Activated naive CD4-positive, alpha-beta T cell treated with Interleukin-2 at 50 U/mL for 16 hours (primary cell): ENCODE measurements at regions not wholly inside any gene's neighbourhood (a gene's known extent, or its start where the extent isn't known, plus 50 kb on each side); places are given as distances from the start of the nearest gene placed in this dataset.

Source experiments
- DNase-seq: peaks from one replicate; pipeline ENCODE4 v3.0.0-alpha.2; 2020

DNA sequence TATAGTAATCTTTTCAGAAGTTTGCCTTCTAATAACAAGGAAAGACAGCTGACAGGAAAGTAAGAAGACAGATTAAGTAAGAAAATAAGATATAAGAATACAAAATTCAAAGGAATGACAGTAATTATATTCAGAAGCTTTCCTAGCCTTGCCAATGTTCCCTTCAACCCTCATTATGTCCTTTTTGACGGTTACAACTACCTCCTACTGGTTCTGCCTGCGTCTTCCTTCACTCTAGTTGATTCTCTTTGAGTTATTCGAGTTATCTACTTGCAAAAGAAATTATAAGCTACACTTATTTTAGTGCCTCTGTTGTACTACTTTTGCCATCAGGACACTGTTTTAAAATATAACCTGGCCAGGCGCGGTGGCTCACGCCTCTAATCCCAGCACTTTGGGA, 218.9 kb upstream of the GYPC start:
- no peak for DNase-seq

DNA sequence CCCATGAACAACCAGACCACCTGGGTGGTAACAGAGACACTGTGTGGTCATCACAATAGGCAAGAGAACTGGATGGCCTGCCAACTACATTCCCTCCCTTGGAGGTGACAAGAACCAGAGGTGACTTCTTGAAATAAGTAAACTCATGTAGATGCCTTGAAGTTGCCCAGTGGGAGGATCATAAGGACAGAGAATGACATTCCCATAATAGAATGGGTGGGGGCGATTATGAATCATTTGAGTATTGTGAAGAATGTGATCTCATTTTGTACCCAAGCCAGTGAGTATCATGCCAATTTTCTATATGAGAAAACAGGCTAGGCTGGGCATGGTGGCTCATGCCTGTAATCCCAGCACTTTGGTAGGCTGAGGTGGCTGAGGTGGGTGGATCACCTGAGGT, 211.4 kb upstream of the GYPC start:
- DNase-seq: no peak

DNA sequence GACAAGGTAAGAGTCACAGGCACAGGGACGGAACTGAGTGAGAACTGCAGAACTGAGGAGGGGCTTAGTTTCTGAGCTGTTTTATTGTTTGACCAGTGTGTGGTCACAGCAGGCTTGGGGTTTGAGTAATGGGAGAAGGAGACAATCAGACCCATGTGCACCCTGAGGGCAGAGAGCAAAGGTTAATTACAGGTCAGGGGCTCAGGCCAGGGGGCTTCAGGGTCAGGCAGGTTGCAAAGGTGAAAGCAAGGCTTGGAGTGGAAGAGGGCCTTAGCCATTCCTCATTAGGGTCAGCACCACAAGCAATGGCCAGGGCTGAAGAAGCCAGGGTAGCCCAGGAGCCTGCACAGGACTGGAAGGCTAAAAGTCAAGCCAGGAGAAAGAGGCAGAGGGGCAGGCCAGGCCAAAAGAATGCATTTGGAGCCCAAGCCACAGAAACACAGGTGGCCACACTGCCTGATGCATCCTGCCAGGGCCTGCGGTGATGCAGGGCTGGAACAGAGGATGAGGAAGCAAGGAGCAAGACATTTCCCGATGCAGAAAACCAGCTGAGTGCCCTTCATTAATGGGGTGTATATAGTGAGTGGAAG, 209.8 kb upstream of the GYPC start:
- no peak for DNase-seq

DNA sequence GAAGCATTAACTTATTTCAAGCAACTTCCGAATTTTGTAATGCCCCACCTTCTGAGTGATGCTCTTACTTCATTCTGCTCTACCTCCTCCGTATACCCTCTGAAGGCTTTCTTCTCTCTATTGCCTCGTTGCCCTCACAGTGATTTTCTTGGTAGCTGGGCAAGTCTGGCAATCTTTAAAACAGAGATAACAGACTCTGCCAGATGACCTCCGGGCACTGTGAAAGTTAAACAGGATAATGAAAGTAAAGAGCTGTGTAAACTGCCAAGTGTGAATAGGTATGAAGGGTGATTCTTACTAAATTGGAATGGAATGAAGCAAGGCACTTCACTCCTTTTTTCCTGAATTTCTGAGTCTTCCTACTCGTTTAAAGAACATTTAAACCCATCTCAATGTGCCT, 207.3 kb upstream of the GYPC start:
- DNase-seq: no peak

DNA sequence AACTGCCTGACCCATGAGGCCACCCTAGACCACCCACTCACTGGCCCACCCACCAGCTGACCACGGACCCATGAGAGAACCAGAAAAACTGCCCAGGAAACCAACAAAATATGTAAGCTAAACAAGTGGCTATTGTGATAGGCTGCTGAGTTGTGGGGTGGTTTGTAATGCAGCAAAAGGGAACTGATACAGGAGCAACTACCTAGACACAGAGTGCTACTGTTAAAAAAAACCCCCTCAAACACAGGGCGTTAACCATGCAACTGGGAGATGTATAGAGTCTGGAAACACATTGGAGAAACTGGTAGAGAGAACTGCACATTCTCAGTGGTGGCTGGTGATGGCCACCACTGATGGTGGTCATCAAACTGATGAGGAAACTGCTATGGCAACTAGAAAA, 206.3 kb upstream of the GYPC start:
- DNase-seq: no peak

DNA sequence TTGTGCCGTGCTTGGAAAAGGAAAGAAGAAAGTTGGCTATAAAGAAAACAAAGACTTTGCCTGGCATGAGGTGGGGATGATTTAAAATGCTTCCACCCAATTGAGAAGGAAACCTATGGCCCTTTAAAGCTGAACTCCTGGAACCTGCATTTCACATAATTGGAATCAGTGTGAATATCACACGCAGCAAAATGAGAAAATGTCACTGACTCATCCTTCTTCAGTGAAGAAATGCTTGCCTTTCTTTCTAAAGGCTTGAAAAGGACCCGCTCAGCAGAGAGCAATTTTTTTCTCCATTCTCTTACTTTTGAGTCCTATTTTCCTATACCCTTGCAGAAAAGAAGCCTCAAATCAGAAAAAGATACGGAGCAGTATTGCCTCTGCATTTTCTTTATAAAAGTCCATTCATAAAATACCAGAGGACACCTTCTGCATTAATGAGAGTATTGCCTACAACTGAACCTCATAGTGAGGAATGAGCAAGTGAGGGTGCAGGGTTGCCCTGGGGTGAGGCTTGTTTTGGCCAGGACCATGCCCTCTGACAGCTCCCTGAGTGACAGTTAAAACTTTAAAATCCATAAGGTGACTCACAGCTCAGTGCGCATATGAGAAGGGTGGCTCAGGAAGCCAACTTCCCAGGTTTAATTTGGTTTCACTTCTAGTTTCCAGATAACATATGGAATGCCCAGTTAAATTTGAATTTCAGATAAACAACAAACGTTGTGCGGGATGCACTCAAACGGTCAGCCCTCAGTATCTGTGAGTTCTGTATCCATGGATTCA, 191.9 kb upstream of the GYPC start:
- no peak for DNase-seq

DNA sequence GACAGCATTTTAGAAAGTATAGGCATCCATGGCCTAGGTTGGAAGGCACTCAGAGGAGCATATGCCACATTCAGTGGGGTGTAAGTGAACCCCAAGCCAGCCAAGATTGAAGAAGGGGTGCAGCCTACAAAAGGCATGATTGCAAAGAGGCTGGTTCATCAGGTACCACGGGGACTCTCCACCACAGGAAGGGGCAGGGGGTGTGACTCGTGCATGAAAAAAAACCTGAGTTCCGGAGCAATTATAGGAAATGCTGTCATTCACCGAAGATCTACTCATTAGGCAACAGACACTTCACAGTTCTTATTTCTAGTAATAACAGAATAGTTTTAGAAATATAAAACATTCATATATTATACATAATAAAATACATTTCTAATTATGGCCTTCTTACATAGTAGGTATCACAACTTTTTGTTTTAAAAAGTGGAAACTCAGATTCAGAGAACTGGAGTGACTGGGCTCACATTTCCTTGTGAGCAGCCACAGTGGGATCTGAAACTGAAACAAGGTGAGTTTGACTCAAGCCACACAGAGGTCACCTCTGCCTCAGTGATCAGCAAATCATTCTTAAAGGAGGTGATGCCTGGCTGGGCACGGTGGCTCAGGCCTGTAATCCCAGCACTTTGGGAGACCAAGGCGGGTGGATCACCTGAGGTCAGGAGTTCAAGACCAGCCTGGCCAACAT, 188.4 kb upstream of the GYPC start:
- no peak for DNase-seq

DNA sequence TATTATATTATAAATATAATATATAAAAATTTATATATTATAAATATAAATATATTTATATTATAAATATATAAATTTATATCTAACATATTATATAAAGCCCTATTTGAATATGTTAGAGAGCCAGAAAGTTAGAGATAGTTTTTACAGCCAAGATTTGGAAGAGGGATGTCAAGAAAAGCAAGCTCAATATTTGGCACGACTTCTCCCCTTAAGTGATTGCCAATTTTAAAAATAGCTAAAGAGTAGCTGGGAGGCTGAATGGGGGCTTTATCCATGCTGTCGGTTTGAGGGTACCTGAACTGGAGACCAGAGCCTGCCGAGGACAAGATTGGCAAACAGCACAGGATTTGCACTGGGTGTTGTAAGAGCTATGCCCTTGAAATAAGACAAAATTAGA, 180.9 kb upstream of the GYPC start:
- no peak for DNase-seq

DNA sequence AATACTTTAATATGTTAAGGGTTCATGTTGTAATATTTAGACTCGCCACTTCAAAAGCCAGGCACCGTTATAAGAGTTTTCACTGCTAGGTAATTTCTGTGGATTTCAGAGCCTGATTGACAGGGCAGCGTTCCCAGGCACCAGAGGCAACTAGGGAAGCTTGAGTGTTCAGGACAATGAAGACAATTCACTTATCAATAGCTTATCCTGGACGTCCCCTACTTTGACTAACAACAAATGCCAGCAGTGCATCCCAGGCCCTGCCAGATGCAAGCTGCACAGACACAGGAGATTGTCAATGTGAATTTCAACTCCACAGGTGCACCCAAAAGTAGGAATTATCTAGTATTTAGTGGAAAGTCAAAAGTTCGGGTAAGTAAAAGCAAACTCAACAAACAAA, 179.3 kb upstream of the GYPC start:
- no peak for DNase-seq

DNA sequence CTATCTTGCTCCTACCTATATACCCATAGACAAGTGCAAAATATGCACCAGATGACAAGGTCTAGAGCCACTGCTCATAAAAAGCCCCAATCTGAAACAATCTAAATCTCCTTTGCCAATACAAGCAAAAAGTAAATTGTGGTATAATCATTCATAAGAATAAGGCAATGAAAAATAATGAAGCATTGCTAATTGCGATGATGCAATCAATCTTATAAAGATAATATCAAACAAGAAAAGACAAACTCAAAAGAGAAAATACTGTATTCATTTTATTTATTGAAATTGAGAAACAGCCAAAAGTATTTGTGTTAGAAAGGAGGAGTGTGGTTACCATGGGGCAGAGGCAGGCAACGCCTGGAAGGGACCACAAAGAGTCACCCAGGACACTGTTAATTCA, 175.9 kb upstream of the GYPC start:
- DNase-seq: no peak

DNA sequence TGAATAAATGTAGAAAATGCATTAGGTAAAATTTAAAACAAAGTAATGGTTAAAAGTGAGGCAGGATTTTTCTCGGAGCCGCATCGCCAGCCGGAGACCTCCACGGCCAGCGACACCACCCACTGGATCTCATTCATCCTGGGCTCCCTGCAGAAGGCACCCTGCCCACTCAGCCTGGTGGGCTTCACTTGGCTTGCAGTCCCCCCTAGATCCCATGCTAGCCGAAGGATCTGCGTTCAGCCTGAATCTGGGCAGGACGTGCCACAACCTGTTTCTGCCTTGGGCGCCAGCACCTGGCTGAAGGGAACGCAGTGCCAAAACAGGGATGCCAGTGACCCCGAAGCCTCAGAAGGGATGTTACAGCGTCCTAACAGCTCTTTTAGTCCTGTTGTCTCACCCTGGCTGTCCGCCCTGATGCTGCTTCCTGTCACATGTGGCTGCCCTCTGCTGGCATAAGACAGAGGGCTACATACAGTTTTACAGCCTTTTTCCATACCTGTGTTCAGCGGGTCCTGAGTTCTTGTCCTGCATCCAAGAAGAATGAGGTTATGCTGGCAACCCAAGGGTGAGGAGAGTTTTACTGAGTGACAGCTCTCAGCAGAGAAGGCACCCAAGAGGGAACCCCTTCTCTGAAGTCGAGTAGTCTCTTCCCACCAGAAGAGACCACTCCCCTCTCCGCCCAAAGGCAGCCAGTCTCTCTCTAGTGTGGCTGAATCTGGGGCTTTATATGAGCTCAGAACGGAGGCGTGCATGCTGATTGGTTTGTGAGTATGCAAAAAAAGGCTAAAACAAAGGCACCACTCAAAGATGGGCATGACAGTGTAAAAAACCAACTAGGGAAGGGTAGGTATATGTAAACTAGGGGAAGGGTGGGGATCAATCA, 173.1 kb upstream of the GYPC start:
- DNase-seq: no peak

DNA sequence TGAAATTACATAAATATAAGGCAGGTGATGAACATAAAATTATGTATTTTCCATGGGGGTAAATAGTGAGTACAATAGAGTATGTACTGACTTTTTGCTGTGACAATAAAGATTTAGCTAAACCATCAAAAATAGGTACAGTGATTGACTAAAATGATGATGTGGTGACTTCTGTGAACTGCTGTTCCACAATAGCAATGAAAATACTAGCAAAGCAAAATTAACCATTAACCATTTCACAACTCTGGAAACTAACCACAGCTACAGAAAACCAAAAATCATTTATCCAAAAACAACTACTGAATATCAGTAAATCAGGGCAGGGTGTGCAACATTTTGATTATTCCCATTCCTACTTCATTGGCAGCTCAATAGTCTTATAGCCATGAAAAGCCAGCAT, 161.4 kb upstream of the GYPC start:
- no peak for DNase-seq

DNA sequence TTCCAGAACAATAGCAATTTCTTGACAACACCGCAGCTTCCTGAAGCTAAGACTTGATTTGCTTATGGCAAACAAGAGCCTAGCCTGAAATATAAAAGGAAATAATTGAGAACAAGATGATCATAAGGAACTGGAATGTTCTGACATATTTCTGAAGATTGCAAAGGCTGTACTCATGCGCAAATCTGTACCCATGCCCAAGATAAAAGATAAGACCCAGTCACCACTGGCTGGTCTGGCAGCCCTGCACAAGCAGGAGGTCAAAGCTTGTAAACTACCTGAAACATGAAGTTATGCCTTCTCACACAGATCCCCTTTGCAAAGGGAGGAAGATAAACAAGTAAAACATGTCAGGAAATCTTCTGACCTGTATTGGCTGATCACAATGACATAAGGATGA, 160.8 kb upstream of the GYPC start:
- no peak for DNase-seq

DNA sequence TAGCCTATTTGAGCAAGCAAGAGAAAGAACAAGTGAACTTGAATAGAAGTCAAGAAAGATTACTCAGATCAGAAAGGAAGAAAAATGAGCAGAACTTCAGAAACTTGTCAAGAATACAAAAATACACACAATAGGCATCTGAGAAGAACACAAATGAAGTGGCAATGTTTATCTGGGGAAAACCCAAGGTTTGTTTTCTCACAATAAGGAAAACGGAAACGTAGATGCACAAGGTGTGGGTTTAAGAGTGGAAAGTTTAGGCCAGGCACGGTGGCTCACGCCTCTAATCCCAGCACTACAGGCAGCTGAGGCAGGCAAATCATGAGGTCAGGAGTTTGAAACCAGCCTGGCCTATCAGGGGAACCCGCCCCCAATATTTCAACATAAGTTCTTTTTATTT, 159.5 kb upstream of the GYPC start:
- no peak for DNase-seq

DNA sequence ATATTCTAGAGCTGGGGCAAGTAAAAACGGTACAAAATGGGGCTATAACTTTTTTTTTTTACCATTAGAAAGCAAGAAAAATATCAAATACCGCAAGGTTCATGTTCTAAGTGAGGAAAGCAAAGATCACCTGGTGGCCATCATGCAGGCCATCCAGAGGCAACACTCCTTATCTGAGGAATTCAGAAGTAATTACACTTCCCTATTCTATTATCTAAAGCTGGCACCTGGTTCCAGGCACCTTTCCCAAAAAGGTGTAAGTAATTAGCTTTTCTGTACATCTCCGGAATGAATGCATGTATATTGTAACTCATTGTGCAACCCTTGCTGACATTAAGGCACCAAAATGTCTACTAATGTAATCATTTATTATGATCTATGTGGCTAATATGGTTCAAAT, 152.5 kb upstream of the GYPC start:
- no peak for DNase-seq

DNA sequence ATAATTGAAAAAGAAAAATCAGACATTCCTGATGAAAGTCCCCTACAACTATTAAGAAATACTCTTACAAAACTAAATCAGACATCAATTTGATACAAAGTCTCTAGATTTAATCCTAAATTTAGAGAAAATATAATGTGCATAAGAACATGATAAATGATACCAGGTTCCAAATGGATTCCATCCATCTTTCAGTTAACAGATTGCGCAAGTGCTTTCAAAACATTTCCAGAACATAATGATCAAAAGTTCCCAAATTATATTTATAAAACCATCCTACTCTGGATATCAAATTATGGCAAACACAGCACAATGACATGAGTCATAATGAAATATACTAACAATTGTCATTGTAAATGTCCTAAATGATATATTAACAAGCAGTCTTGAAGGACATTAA, 151.0 kb upstream of the GYPC start:
- no peak for DNase-seq

DNA sequence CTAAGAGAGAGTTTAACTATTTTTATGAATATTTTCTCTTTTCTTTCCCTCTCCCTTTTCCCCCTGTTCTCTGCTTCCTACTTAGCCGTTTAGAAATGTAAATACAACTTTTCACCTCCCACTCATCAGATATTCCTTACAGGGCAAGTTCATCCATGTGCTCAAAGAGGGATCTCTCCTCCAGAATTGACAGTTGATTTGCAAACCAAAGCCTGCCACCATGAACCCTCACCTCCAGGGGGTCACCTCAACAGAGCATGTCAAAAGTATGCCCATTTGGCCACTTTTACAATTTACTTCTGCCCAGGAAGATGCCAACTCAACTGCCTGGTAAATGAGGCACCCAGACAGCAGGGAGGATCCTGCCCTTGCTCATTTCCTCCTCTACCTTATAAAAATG, 149.2 kb upstream of the GYPC start:
- DNase-seq: no peak

DNA sequence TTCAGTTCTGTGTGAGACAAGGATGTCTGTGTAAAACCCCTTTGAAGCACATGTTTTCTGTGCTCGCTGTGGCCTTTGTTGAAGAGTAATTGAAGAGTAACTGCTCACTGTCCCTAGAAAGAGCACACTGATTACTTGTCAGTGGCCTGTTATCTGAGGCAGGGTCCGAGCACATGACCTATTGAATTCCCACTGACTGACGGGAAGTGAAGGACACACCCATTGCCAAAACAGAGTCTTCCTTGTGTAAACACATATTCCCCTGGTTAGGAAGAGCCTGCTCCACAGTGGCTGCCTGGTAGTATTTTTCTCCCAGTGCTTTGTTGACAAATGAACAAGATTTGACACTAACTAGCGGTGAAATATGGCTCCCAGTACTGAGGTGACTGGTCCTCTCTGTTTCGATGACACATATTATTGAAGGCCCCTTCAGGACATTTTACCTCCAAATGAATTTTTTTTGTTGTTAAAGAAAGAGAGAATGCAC, 148.5 kb upstream of the GYPC start:
- no peak for DNase-seq

DNA sequence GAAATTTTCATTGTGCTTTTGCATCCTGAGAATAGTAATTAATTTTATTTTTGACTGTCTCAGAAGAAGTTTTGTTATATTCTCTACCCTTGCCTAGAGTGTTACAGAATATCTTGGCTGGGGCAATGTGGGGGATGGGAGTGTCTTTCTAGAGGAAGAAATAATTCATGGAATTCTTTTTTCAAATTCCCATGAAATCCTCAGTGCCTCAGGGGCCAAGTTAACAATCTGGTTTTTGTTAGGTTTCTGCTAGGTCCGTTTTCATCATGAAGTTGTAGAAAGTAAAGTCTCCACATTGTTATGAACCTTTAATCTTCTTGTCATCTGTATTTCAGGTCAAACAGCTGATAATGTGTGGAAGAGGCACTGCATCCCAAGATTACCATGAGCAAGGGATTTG, 145.6 kb upstream of the GYPC start:
- no peak for DNase-seq

DNA sequence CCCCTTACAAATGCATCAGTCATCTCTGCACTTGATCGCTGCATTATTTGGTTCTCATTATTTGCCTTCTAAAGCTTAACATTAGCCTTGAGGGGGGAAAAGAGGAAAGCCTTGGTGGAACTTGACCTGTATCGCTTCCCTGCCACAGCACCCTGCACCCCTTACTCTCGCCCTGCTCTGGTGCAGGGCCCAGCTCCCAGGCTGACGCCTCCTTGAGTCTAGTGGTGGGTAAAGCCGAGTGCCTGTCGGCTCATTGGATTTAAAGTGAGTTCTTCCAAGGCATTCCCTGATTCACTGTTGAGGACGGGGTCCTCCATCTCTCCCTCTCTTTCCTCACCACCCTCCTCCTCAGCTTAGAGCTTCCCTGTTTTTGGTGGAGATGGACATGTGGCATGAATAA, 145.0 kb upstream of the GYPC start:
- no peak for DNase-seq

DNA sequence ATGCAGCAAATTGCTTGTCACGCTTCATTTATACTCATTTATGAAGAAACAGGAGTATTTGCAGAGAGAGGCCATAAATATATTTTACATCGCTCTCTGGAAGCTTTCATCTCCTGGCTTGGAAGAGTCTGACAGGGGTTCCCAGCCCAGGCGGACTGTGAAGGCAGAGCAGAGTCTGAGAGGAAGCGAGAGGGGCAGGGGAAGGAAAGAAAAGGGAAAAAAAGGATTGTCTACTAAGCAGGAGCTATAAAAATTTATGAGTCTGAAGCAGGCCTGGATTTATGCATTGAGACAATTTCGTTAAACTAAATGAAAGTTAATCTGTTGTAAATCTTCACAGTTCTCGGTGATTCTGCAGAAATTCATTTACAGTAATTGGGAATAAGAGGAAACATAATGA, 143.9 kb upstream of the GYPC start:
- DNase-seq: no peak

DNA sequence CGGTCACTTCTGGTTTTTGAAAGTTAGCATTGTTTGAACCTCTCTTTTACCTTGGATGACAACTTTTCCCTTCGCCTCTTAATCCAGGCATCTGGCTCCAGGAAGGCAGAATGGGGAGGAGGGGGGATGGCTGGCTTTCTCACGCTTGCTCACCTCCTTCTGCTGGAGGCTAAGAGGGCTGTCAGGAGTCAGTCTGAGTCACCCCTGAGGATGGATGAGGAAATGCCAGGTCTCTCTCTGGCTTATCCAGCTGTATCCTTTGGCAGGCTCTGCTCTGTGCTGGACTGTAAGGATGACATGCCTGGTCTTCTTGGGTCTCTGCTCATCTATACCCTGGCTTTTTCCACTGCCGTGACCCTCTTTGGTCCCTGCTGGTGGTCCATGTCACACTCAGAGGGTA, 142.9 kb upstream of the GYPC start:
- DNase-seq: no peak

DNA sequence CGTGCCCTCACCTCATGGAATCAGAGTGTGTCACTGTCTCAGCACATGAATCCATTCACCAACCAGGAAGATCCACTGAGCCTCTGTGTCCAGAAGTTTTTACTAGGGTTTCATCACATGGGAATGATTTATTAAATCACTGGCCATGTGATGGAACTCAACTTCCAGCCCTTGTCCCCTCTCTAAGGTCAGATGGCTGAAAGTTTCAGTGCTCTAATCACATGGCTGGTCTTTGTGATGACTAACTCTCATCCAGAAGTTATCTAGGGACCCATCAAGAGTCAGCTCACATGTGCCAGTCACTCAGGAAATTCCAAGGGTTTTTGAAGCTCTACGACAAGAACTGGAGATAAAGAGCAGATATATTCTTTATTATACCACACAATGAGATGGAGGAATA, 140.5 kb upstream of the GYPC start:
- DNase-seq: no peak
